Embryonic facial prominence (tissue), 1 donor: ENCODE measurements at regions not wholly inside any gene's neighbourhood (a gene's known extent, or its start where the extent isn't known, plus 50 kb on each side); places are given as distances from the start of the nearest gene placed in this dataset.

ENCODE experiments used
- DNase-seq: peaks from one replicate; pipeline ENCODE4 v3.0.0-alpha.2; 2016; ENCODE audit errors: extremely low spot score

- no peak for DNase-seq
These were observed 53.9 kb upstream of the CTLA4 start for GRCh38 chr2:203813684-203814083.

- DNase-seq = peak; percentile 88
These were observed 52.7 kb upstream of the CTLA4 start for GRCh38 chr2:203814661-203815540.

- no peak for DNase-seq
These were observed 52.1 kb upstream of the CTLA4 start for GRCh38 chr2:203815541-203815898.

- no peak for DNase-seq
These were observed 50.4 kb upstream of the CTLA4 start for GRCh38 chr2:203817147-203817546.
